Endothelial cell (in vitro differentiated cells): ENCODE measurements at regions not wholly inside any gene's neighbourhood (a gene's known extent, or its start where the extent isn't known, plus 50 kb on each side); places are given as distances from the start of the nearest gene placed in this dataset.

ENCODE experiments used
- DNase-seq: peaks from one replicate; pipeline ENCODE4 v3.0.0; 2021; ENCODE audit warnings: low spot score
- H3K27ac Mint-ChIP-seq: one replicate; pipeline ENCODE4 v1.8.0; 2021; ENCODE audit warnings: mixed read lengths, inconsistent platforms; ENCODE audit not compliant: unreplicated experiment
- H3K27me3 Mint-ChIP-seq: one replicate; pipeline ENCODE4 v1.8.0; 2021; ENCODE audit warnings: mild to moderate bottlenecking, moderate library complexity, mixed read lengths, inconsistent platforms; ENCODE audit not compliant: unreplicated experiment
- H3K36me3 Mint-ChIP-seq: one replicate; pipeline ENCODE4 v1.8.0; 2021; ENCODE audit warnings: mild to moderate bottlenecking, low read depth, mixed read lengths, inconsistent platforms; ENCODE audit not compliant: unreplicated experiment
- H3K4me1 Mint-ChIP-seq: one replicate; pipeline ENCODE4 v1.8.0; 2021; ENCODE audit warnings: mild to moderate bottlenecking, mixed read lengths, inconsistent platforms; ENCODE audit not compliant: unreplicated experiment
- H3K4me3 Mint-ChIP-seq: one replicate; pipeline ENCODE4 v1.8.0; 2021; ENCODE audit warnings: mild to moderate bottlenecking, mixed read lengths, inconsistent platforms; ENCODE audit not compliant: unreplicated experiment
- H3K9me3 Mint-ChIP-seq: one replicate; pipeline ENCODE4 v1.8.0; 2021; ENCODE audit warnings: mixed read lengths, inconsistent platforms; ENCODE audit not compliant: unreplicated experiment
- TF ChIP-seq, protein P1 (sequence below): fragments of 200-600 bp; sonication (generic); IDR thresholded peaks from one replicate; pipeline ENCODE4 v1.5.0; 2021; ENCODE audit warnings: antibody characterized with exemption; ENCODE audit not compliant: unreplicated experiment

- no peak for DNase-seq
- H3K9me3 Mint-ChIP-seq, result no peaks in the 10 kb centered on the region
- no peaks in the 10 kb centered on the region for H3K27me3 Mint-ChIP-seq
- TF ChIP-seq, protein P1, sequence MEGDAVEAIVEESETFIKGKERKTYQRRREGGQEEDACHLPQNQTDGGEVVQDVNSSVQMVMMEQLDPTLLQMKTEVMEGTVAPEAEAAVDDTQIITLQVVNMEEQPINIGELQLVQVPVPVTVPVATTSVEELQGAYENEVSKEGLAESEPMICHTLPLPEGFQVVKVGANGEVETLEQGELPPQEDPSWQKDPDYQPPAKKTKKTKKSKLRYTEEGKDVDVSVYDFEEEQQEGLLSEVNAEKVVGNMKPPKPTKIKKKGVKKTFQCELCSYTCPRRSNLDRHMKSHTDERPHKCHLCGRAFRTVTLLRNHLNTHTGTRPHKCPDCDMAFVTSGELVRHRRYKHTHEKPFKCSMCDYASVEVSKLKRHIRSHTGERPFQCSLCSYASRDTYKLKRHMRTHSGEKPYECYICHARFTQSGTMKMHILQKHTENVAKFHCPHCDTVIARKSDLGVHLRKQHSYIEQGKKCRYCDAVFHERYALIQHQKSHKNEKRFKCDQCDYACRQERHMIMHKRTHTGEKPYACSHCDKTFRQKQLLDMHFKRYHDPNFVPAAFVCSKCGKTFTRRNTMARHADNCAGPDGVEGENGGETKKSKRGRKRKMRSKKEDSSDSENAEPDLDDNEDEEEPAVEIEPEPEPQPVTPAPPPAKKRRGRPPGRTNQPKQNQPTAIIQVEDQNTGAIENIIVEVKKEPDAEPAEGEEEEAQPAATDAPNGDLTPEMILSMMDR, result no peak
- no peaks in the 10 kb centered on the region for H3K36me3 Mint-ChIP-seq
- H3K4me1 Mint-ChIP-seq, result peaks cover 32% of the 10 kb centered on the region
- H3K4me3 Mint-ChIP-seq, result no peak overlapping the region
- peak overlapping the region; percentile 9 for H3K27ac Mint-ChIP-seq
These were observed 368.1 kb upstream of the ADGRL2 start for GRCh38 chr1:81432654-81433109.

- Mint-ChIP-seq H3K4me3 (no peak overlapping the region), H3K27me3 (no peaks in the 10 kb centered on the region), H3K27ac (peak overlapping the region; percentile 76), H3K36me3 (no peaks in the 10 kb centered on the region), H3K9me3 (no peaks in the 10 kb centered on the region), H3K4me1 (peaks cover 32% of the 10 kb centered on the region)
- TF ChIP-seq, protein P1, result no peak
- no peak for DNase-seq
These were observed 368.7 kb upstream of the ADGRL2 start for GRCh38 chr1:81432059-81432458.

DNA sequence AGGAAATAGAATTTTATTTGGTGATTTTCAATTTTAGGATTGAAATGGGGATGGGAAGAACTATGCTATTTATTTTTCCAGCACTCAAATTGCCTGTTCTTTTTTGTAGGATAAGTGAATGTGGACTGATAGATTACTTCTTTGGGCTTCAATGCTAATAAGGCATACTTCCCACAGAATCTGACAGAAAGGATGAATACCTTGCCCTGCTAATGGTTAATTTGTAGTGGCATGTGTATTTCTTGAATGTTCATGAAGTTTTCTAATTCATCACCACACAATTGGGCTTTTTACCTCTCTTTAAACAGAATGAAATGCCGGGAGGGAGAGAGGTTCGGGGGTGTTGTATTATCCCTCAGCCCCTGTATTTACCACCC is 369.1 kb upstream of the ADGRL2 start:
- Mint-ChIP-seq H3K27ac (peak overlapping the region; percentile 65), H3K27me3 (no peaks in the 10 kb centered on the region), H3K36me3 (no peaks in the 10 kb centered on the region), H3K4me3 (no peak overlapping the region), H3K9me3 (no peaks in the 10 kb centered on the region), H3K4me1 (peaks cover 32% of the 10 kb centered on the region)
- DNase-seq, result no peak
- TF ChIP-seq, protein P1, result no peak

GRCh38 chr1:81430955-81431623 is 369.6 kb upstream of the ADGRL2 start:
- peaks cover under 1% of the 10 kb centered on the region for H3K27me3 Mint-ChIP-seq
- H3K4me1 Mint-ChIP-seq, result peaks cover 32% of the 10 kb centered on the region
- H3K27ac Mint-ChIP-seq, result peak overlapping the region; percentile 65
- no peaks in the 10 kb centered on the region for H3K36me3 Mint-ChIP-seq
- DNase-seq, result no peak
- TF ChIP-seq, protein P1, result no peak
- H3K4me3 Mint-ChIP-seq, result no peak overlapping the region
- no peaks in the 10 kb centered on the region for H3K9me3 Mint-ChIP-seq

DNA sequence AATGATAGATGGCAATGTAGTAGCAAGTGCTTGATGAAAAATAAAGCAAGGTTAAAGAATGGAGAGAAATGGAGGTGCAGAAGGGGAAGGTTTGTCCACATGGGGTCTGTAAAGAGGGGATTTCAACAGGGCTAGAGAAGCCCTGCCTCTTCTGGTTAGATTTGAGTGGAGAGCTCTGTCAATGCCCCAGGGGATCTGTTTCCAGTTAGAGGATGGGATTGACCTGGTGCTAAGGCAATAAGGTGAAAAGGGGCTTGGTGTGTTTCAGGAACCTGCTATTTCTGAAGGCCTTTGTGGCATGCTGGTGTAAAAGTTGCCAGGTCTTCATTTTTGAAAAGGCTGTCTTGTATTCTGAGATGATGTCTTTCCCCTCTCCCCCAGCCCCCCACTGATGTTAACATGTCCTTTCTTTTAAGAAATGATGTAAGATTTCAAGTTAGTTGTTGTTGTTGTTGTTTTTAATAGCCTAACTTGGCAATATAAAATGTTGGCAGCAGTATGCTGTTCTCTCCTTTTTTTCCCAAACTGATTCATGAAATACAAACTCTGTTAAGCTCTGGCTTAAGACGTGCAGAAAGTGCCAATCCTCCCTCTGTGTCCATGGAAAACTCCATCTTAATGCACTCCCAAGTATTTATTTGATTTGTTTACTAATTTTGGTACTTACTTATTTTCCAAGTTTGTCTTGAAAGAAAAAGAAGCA is 370.3 kb upstream of the ADGRL2 start:
- H3K27me3 Mint-ChIP-seq, result peaks cover 1% of the 10 kb centered on the region
- no peak for DNase-seq
- TF ChIP-seq, protein P1, result no peak
- H3K4me3 Mint-ChIP-seq, result no peak overlapping the region
- H3K36me3 Mint-ChIP-seq, result no peaks in the 10 kb centered on the region
- peak overlapping the region; percentile 0 for H3K27ac Mint-ChIP-seq
- H3K4me1 Mint-ChIP-seq, result peaks cover 32% of the 10 kb centered on the region
- no peaks in the 10 kb centered on the region for H3K9me3 Mint-ChIP-seq
